Ovary (tissue), 7 donors: ENCODE measurements at regions not wholly inside any gene's neighbourhood (a gene's known extent, or its start where the extent isn't known, plus 50 kb on each side); places are given as distances from the start of the nearest gene placed in this dataset.

Experiments used
- DNase-seq, 5 donors: peaks; one replicate each; pipeline ENCODE4 v3.0.0-alpha.2; 2019 to 2020
- H3K27ac ChIP-seq, 2 donors: fragments of 200-600 bp; one replicate each; pipeline versions ENCODE4 v1.5.1 to v1.8.0; 2019 to 2022
- H3K27me3 ChIP-seq: fragments of 200-600 bp; one replicate; pipeline ENCODE4 v1.8.0; 2022
- H3K36me3 ChIP-seq: fragments of 200-600 bp; sonication (generic); one replicate; pipeline ENCODE4 v1.5.1; 2019
- H3K4me1 ChIP-seq: one replicate; pipeline ENCODE4 v1.8.1; 2013; ENCODE audit warnings: mild to moderate bottlenecking, moderate library complexity; ENCODE audit not compliant: insufficient read depth
- H3K4me3 ChIP-seq: fragments of 200-600 bp; sonication (generic); one replicate; pipeline ENCODE4 v1.5.1; 2017
- H3K9me3 ChIP-seq, 2 donors: fragments of 200-600 bp in 1 of 2; sonication (generic) in 1 of 2; one replicate each; pipeline versions ENCODE4 v1.5.1 to v1.8.1; 2013 to 2019; ENCODE audit warnings: mild to moderate bottlenecking in 1 of 2, moderate library complexity in 1 of 2
- EP300 ChIP-seq: sonication (generic); formaldehyde crosslinking; IDR thresholded peaks from one replicate; pipeline ENCODE4 v1.6.1; 2017; ENCODE audit warnings: antibody characterized with exemption
- POLR2A ChIP-seq: fragments of 450-650 bp; IDR thresholded peaks from one replicate; pipeline ENCODE4 v1.6.1; 2017; ENCODE audit warnings: antibody characterized with exemption, mild to moderate bottlenecking, moderate library complexity
- WGBS, 3 donors: extraction: QIAGEN DNeasy Blood & Tissue Kit in 1 of 3; methylation state at CpG; one replicate each; pipeline versions ENCODE4 v1.1.5 to v1.1.7; 2013 to 2017; 5-methylcytosine and 5-hydroxymethylcytosine counted together
- intact Hi-C, 4 donors: fragments of 100-400 bp; cut with DNase I; formaldehyde crosslinking; loops; one replicate each; pipeline versions ENCODE4 v1.11.0 to v1.15.1; 2022 to 2023
- TF ChIP-seq, protein P1 (sequence below), 3 donors: fragments of 450-650 bp in 2 of 3; fragments of 200-600 bp in 1 of 3; IDR thresholded peaks; one replicate each; pipeline versions ENCODE4 v1.5.1 to v1.8.0; 2016 to 2022; ENCODE audit warnings: antibody characterized with exemption in 3 of 3, mild to moderate bottlenecking in 1 of 3
- donor health status: DM: no; HTN: no; CAD: no; lungs with moderate emphysema.
- donor health status: DM: no; HTN: no; CAD: no.
- donor health status: Bipolar disorder and iron deficiency.
- donor health status: DM: no; HTN: no; CAD: no.
- donor health status: DM: yes; HTN: yes; CAD: no.

DNA sequence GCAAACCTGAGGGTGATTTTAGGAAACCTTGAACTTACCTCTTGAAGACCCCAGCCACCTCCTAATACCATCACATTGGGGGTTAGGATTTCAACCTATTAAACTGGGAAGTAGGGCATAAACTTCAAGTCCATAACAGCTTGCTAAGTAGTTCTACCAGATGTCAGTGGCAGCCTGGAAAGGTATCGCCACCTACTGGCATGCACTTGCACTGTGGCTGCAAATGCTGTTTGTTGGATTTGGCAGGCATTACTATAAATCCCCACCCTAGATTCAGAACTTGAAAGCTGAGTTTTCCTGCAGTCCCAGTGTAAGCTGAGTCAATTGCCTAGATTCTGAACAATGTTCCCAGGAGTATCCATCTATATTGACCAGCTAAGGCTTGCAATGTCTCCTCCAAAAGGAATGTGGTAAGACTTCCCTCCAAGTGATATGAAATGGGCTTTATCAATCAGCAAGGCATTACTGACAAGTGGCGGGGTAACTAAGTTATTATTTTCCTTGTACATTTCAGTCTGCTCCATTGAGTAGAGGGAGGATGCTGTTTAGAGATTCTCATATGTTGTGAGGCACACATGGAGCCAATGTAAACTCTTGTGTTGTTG, 474.5 kb downstream of the PTPRC start:
- H3K4me1 ChIP-seq, result no peaks in the 10 kb centered on the region
- intact Hi-C loops, result no loop called here
- TF ChIP-seq, protein P1, sequence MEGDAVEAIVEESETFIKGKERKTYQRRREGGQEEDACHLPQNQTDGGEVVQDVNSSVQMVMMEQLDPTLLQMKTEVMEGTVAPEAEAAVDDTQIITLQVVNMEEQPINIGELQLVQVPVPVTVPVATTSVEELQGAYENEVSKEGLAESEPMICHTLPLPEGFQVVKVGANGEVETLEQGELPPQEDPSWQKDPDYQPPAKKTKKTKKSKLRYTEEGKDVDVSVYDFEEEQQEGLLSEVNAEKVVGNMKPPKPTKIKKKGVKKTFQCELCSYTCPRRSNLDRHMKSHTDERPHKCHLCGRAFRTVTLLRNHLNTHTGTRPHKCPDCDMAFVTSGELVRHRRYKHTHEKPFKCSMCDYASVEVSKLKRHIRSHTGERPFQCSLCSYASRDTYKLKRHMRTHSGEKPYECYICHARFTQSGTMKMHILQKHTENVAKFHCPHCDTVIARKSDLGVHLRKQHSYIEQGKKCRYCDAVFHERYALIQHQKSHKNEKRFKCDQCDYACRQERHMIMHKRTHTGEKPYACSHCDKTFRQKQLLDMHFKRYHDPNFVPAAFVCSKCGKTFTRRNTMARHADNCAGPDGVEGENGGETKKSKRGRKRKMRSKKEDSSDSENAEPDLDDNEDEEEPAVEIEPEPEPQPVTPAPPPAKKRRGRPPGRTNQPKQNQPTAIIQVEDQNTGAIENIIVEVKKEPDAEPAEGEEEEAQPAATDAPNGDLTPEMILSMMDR (IDR thresholded peaks at IDR 0.05), result no peak
- TF ChIP-seq EP300 (no peak), POLR2A (no peak)
- no peak for DNase-seq
- no peaks in the 10 kb centered on the region for H3K27me3 ChIP-seq
- WGBS, 3 donors, result 76 to 86% (median 86%) methylated on average over 2 of the region's 2 CpGs
- no peaks in the 10 kb centered on the region for H3K36me3 ChIP-seq
- no peaks in the 10 kb centered on the region for H3K9me3 ChIP-seq
- no peak overlapping the region for H3K4me3 ChIP-seq
- no peak overlapping the region for H3K27ac ChIP-seq

DNA sequence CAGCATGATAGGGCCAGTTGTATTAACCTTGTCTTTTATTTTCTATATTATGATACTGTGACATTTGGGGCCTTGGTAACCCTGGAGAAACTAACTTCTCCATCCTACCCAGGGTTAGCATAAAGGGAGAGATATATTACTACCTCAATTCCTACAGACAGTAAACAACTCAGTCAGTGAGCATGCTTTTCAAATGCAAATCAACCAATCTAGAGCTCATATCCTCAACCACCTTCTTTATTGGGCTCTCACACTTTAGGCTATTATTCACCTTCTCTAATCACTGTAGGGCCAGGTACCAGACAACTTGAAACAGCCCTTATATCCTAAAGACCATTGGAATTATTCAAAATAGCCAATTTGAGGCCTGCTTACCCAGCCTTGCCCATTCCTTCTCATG, 477.6 kb downstream of the PTPRC start:
- no peak overlapping the region for H3K27ac ChIP-seq
- H3K27me3 ChIP-seq, result no peaks in the 10 kb centered on the region
- TF ChIP-seq EP300, result no peak
- TF ChIP-seq POLR2A, result no peak
- TF ChIP-seq, protein P1 (IDR thresholded peaks at IDR 0.05), result no peak
- no peak overlapping the region for H3K4me3 ChIP-seq
- intact Hi-C loops, result no loop called here
- H3K36me3 ChIP-seq, result no peaks in the 10 kb centered on the region
- DNase-seq, result no peak
- no peaks in the 10 kb centered on the region for H3K4me1 ChIP-seq
- H3K9me3 ChIP-seq, result no peaks in the 10 kb centered on the region

DNA sequence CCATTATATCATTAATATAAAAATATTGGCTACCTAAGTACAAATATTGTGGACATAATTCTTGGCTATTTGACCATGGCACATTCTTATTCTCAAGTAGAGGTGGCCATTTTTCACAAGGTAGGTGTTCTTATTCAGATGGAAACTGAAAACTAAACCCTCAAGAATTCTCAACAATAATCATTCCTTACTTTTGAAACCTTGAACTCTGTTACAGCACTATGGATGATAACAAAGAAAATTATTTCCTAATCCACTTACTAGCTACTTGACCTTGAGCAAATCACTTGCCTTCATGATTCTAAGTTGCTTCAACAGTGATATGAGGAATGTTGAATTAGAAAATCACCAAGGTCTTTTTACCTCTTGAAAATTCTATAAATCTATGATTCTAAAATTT, 482.2 kb downstream of the PTPRC start:
- Histone ChIP-seq H3K27me3 (no peaks in the 10 kb centered on the region), H3K36me3 (no peaks in the 10 kb centered on the region), H3K4me1 (no peaks in the 10 kb centered on the region), H3K4me3 (no peak overlapping the region), H3K9me3 (no peaks in the 10 kb centered on the region), H3K27ac (no peak overlapping the region)
- no peak for DNase-seq
- TF ChIP-seq EP300, result no peak
- no peak for TF ChIP-seq POLR2A
- TF ChIP-seq, protein P1 (IDR thresholded peaks at IDR 0.05), result no peak
- intact Hi-C loops, result no loop called here

DNA sequence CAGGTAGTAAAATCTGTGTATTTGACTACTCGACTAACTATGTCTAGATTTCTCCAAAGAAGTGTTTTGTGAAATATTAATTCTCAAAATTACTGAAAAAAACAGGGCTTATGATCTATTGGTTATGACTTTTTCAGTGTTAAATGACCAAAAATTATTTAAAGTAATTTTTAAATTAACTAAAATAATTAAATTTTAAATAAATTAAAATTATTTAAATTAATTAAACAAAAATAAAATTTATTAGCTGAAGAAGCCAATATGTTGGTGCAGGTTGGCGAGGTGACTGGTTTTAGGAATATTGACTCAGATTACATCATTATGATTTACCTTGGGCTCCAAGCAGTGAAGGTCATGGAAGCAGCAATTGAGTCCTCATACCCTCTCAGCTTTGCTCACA, 483.2 kb downstream of the PTPRC start:
- 72 to 76% (median 74%) methylated on average over 2 of the region's 2 CpGs for WGBS, 3 donors
- Histone ChIP-seq H3K4me1 (no peaks in the 10 kb centered on the region), H3K36me3 (no peaks in the 10 kb centered on the region), H3K27me3 (no peaks in the 10 kb centered on the region), H3K9me3 (no peaks in the 10 kb centered on the region), H3K4me3 (no peak overlapping the region), H3K27ac (no peak overlapping the region)
- no peak for DNase-seq
- intact Hi-C loops, result no loop called here
- TF ChIP-seq POLR2A (no peak), EP300 (no peak)
- TF ChIP-seq, protein P1 (IDR thresholded peaks at IDR 0.05), result no peak
